H1 (cell line): ENCODE measurements at regions not wholly inside any gene's neighbourhood (a gene's known extent, or its start where the extent isn't known, plus 50 kb on each side); places are given as distances from the start of the nearest gene placed in this dataset.

Experiments
- CTCF ChIA-PET: fragments of 300-600 bp; sonication (Branson Sonifier 250); formaldehyde crosslinking; loops from one replicate; lab custom pipeline; 2021; ENCODE audit not compliant: partially characterized antibody; lab: Charles Lee
- POLR2A ChIA-PET: fragments of 300-600 bp; sonication (Branson Sonifier 250); formaldehyde crosslinking; loops from one replicate; lab custom pipeline; 2021; ENCODE audit warnings: inconsistent platforms; ENCODE audit not compliant: partially characterized antibody; lab: Charles Lee
- DNase-seq, 2 experiments: peaks; one replicate each; pipeline versions ENCODE4 v3.0.0 to v3.0.0-alpha.2; 2010 to 2022; ENCODE audit warnings: low spot score in 2 of 2, low read depth in 1 of 2, mixed read lengths in 1 of 2
- FAIRE-seq: peaks from 2 replicates; lab custom pipeline; 2011; peaks lifted over from hg19 to GRCh38; lab: Jason Lieb, UNC
- H2AFZ ChIP-seq: 2 replicates; pipeline ENCODE4 v1.8.1; 2012; ENCODE audit warnings: low read length, inconsistent platforms
- H2AK5ac ChIP-seq: 2 replicates; pipeline ENCODE4 v1.6.1; 2013; ENCODE audit warnings: low read depth, low read length
- H2BK120ac ChIP-seq: replicated peaks from 2 replicates; pipeline ENCODE3; 2013; ENCODE audit warnings: low read depth, low read length, inconsistent platforms
- H2BK12ac ChIP-seq: 2 replicates; pipeline ENCODE4 v1.6.1; 2013; ENCODE audit warnings: low read depth, low read length
- H2BK15ac ChIP-seq: 2 replicates; pipeline ENCODE4 v1.6.1; 2013; ENCODE audit warnings: low read length
- H2BK20ac ChIP-seq: 2 replicates; pipeline ENCODE4 v1.6.1; 2013; ENCODE audit warnings: low read length
- H2BK5ac ChIP-seq: 2 replicates; pipeline ENCODE4 v1.6.1; 2013; ENCODE audit warnings: low read depth, low read length
- H3K14ac ChIP-seq: 2 replicates; pipeline ENCODE4 v1.6.1; 2013; ENCODE audit warnings: inconsistent platforms; ENCODE audit not compliant: insufficient read length
- H3K18ac ChIP-seq: 2 replicates; pipeline ENCODE4 v1.6.1; 2013; ENCODE audit warnings: low read length; ENCODE audit errors: extremely low read depth
- H3K23ac ChIP-seq: 2 replicates; pipeline ENCODE4 v1.6.1; 2013; ENCODE audit warnings: inconsistent platforms; ENCODE audit not compliant: insufficient read length
- H3K23me2 ChIP-seq: 2 replicates; pipeline ENCODE4 v1.6.1; 2013; ENCODE audit warnings: low read depth, low read length
- H3K27ac ChIP-seq: 2 replicates; pipeline ENCODE4 v1.6.1; 2011; ENCODE audit warnings: low read depth, low read length, inconsistent platforms
- H3K27me3 ChIP-seq, 4 experiments: replicated peaks in 1 of 4; 1 replicate in 1 of 4; 2 replicates in 3 of 4; pipeline versions ENCODE4 v1.6.1 to v1.8.1; 2011 to 2013; ENCODE audit warnings: low read length in 3 of 4, mild to moderate bottlenecking in 3 of 4, inconsistent platforms in 2 of 4, mixed read lengths in 2 of 4, moderate library complexity in 1 of 4; ENCODE audit not compliant: control insufficient read depth in 3 of 4, insufficient read depth in 3 of 4; ENCODE audit errors: extremely low read depth in 1 of 4
- H3K36me3 ChIP-seq, 4 experiments: 2 replicates each; pipeline versions ENCODE4 v1.6.1 to v1.8.1; 2011 to 2013; ENCODE audit warnings: mild to moderate bottlenecking in 4 of 4, low read length in 3 of 4, moderate library complexity in 2 of 4, control low read depth in 1 of 4, inconsistent platforms in 1 of 4; ENCODE audit not compliant: insufficient read depth in 4 of 4, control insufficient read depth in 2 of 4
- H3K4ac ChIP-seq: replicated peaks from 2 replicates; pipeline ENCODE3; 2013; ENCODE audit warnings: low read length, low read depth, mixed read lengths, inconsistent platforms; ENCODE audit not compliant: insufficient read length
- H3K4me1 ChIP-seq, 4 experiments: replicated peaks in 1 of 4; 1 replicate in 1 of 4; 2 replicates in 3 of 4; pipeline versions ENCODE4 v1.6.1 to v1.8.1; 2011 to 2013; ENCODE audit warnings: low read length in 3 of 4, inconsistent platforms in 2 of 4, mixed read lengths in 1 of 4; ENCODE audit not compliant: insufficient read depth in 4 of 4, control insufficient read depth in 3 of 4
- H3K4me2 ChIP-seq, 2 experiments: 2 replicates each; pipeline versions ENCODE4 v1.6.1 to v1.8.1; 2011 to 2013; ENCODE audit warnings: low read depth in 2 of 2, low read length in 2 of 2, control low read depth in 1 of 2, inconsistent platforms in 1 of 2, mild to moderate bottlenecking in 1 of 2; ENCODE audit not compliant: insufficient read depth in 1 of 2
- H3K4me3 ChIP-seq, 4 experiments: fragments of 200-600, 300-600 bp in 1 of 4; sonication (generic), shearing (Covaris generic), sonication (Bioruptor Twin) in 1 of 4; 2 replicates each; pipeline versions ENCODE4 v1.5.1 to v1.8.1; 2011 to 2016; ENCODE audit warnings: low read length in 4 of 4, low read depth in 3 of 4, control low read depth in 2 of 4, inconsistent platforms in 2 of 4, mild to moderate bottlenecking in 2 of 4, mixed read lengths in 1 of 4, moderate library complexity in 1 of 4; ENCODE audit not compliant: insufficient read depth in 2 of 4; ENCODE audit errors: extremely low read depth in 1 of 4
- H3K56ac ChIP-seq: replicated peaks from 2 replicates; pipeline ENCODE3; 2013; ENCODE audit warnings: low read depth, mild to moderate bottlenecking, mixed read lengths, low read length, inconsistent platforms; ENCODE audit not compliant: insufficient read length
- H3K79me1 ChIP-seq: 2 replicates; pipeline ENCODE4 v1.6.1; 2013; ENCODE audit warnings: low read depth, low read length, control low read depth
- H3K79me2 ChIP-seq, 2 experiments: 2 replicates each; pipeline versions ENCODE4 v1.6.1 to v1.8.1; 2012 to 2013; ENCODE audit warnings: low read length in 2 of 2, mild to moderate bottlenecking in 2 of 2, inconsistent platforms in 1 of 2; ENCODE audit not compliant: insufficient read depth in 2 of 2, control insufficient read depth in 1 of 2
- H3K9ac ChIP-seq, 4 experiments: replicated peaks in 1 of 4; 1 replicate in 1 of 4; 2 replicates in 3 of 4; pipeline versions ENCODE4 v1.6.1 to v1.8.1; 2011 to 2013; ENCODE audit warnings: low read depth in 3 of 4, low read length in 3 of 4, control low read depth in 2 of 4, mild to moderate bottlenecking in 2 of 4, moderate library complexity in 2 of 4, inconsistent platforms in 1 of 4; ENCODE audit errors: extremely low read depth in 1 of 4
- H3K9me3 ChIP-seq, 2 experiments: 2 replicates each; pipeline versions ENCODE4 v1.6.1 to v1.8.1; 2012 to 2013; ENCODE audit warnings: mild to moderate bottlenecking in 2 of 2, moderate library complexity in 2 of 2, control low read depth in 1 of 2, inconsistent platforms in 1 of 2, low read depth in 1 of 2, low read length in 1 of 2, mixed read lengths in 1 of 2; ENCODE audit not compliant: insufficient read depth in 2 of 2
- H4K20me1 ChIP-seq, 2 experiments: replicated peaks in 1 of 2; 2 replicates each; pipeline versions ENCODE3 to v1.8.1; 2011 to 2013; ENCODE audit warnings: inconsistent platforms in 2 of 2, low read length in 2 of 2, mild to moderate bottlenecking in 1 of 2; ENCODE audit not compliant: insufficient read depth in 2 of 2, control insufficient read depth in 1 of 2
- H4K5ac ChIP-seq: 2 replicates; pipeline ENCODE4 v1.6.1; 2013; ENCODE audit warnings: low read length, low read depth, mixed read lengths, inconsistent platforms; ENCODE audit not compliant: insufficient read length
- H4K8ac ChIP-seq: 2 replicates; pipeline ENCODE4 v1.8.0; 2013; ENCODE audit warnings: mild to moderate bottlenecking, moderate library complexity, low read length, inconsistent platforms; ENCODE audit not compliant: insufficient read depth; ENCODE audit errors: extremely low read depth
- H4K91ac ChIP-seq: replicated peaks from 2 replicates; pipeline ENCODE3; 2013; ENCODE audit warnings: low read length, mixed read lengths, inconsistent platforms; ENCODE audit not compliant: insufficient read length
- BRCA1 ChIP-seq: IDR thresholded peaks from 2 replicates; pipeline ENCODE4 v1.6.1; 2012; ENCODE audit warnings: low read depth, low read length, improper control_type of control experiment
- CHD1 ChIP-seq: IDR thresholded peaks from 2 replicates; pipeline ENCODE4 v1.6.1; 2012; ENCODE audit warnings: low read depth, low read length, improper control_type of control experiment
- EZH2 ChIP-seq: fragments of 200-600 bp; sonication (generic); IDR thresholded peaks from 2 replicates; pipeline ENCODE4 v1.7.1; 2012; ENCODE audit warnings: low read depth, mild to moderate bottlenecking, moderate library complexity, low read length, inconsistent platforms; ENCODE audit not compliant: severe bottlenecking
- HDAC2 ChIP-seq, 2 experiments: fragments of 300-600 bp in 1 of 2; sonication (generic) in 1 of 2; IDR thresholded peaks; 2 replicates each; pipeline ENCODE4 v1.6.1; 2011 to 2012; ENCODE audit warnings: low read depth in 2 of 2, low read length in 2 of 2, mild to moderate bottlenecking in 2 of 2, moderate library complexity in 2 of 2, borderline replicate concordance in 1 of 2, inconsistent platforms in 1 of 2
- SIX5 ChIP-seq: IDR thresholded peaks from 2 replicates; pipeline ENCODE4 v1.6.1; 2011; ENCODE audit warnings: mild to moderate bottlenecking, low read depth, low read length
- TAF7 ChIP-seq: optimal IDR thresholded peaks from 2 replicates; pipeline ENCODE3; 2011; ENCODE audit warnings: low read depth, mild to moderate bottlenecking, inconsistent platforms, low read length, moderate library complexity, borderline replicate concordance
- USF2 ChIP-seq: IDR thresholded peaks from 2 replicates; pipeline ENCODE4 v1.6.1; 2011; ENCODE audit warnings: low read length, improper control_type of control experiment
- WGBS, 2 experiments: shearing (Covaris generic) in 1 of 2; methylation state at CpG; one replicate each; pipeline versions ENCODE4 v1.1.6 to v1.1.7; 2013 to 2015; ENCODE audit warnings: low lambda C conversion rate in 2 of 2, mixed read lengths in 2 of 2, inconsistent platforms in 1 of 2, low coverage in 1 of 2, missing lambda C conversion rate in 1 of 2; ENCODE audit not compliant: insufficient replicate concordance in 2 of 2, insufficient coverage in 1 of 2, insufficient read length in 1 of 2; ENCODE audit errors: extremely low coverage in 1 of 2, missing lambda C conversion rate in 1 of 2; 5-methylcytosine and 5-hydroxymethylcytosine counted together

- DNase-seq (no peak), FAIRE-seq (no peak)
- Histone ChIP-seq H2BK15ac (no peak overlapping the region), H2AFZ (no peak overlapping the region), H2BK20ac (no peak overlapping the region), H2BK120ac (no peak overlapping the region), H3K27ac (no peak overlapping the region), H3K4me1 (peaks cover 0 to 8% (median 4%) of the 10 kb centered on the region in 4 experiments; a peak in 5 of 7 replicates), H3K14ac (no peak overlapping the region), H4K20me1 (no peaks in the 10 kb centered on the region), H2AK5ac (no peak overlapping the region), H3K4me3 (no peak overlapping the region), H3K4me2 (no peak overlapping the region), H4K8ac (no peak overlapping the region), H3K18ac (no peak overlapping the region), H3K79me1 (no peaks in the 10 kb centered on the region), H3K9ac (no peak overlapping the region), H4K5ac (no peak overlapping the region), H3K23ac (no peak overlapping the region), H3K4ac (no peak overlapping the region), H2BK5ac (no peak overlapping the region), H3K56ac (no peak overlapping the region), H3K27me3 (peaks cover 0 to 4% (median 2%) of the 10 kb centered on the region in 4 experiments; a peak in 1 of 7 replicates), H2BK12ac (no peak overlapping the region), H3K9me3 (no peaks in the 10 kb centered on the region), H3K23me2 (no peaks in the 10 kb centered on the region), H3K36me3 (no peaks in the 10 kb centered on the region), H3K79me2 (no peaks in the 10 kb centered on the region), H4K91ac (no peak overlapping the region)
- TF ChIP-seq EZH2 (no peak), SIX5 (no peak), TAF7 (no peak), BRCA1 (no peak), CHD1 (no peak), USF2 (no peak), HDAC2 (IDR thresholded peaks at IDR 0.05; ENCODE audit: borderline replicate concordance in 1 of 2, low read depth in 2 of 2, low read length in 2 of 2) (no peak)
- CTCF ChIA-PET = interaction anchor here (0.6 kb wide), 1 partner anchor 53 kb away, joined by 5 read pairs; no protein-coding TSS in a partner anchor
- POLR2A ChIA-PET = no interaction called here
- whole genome bisulfite sequencing, 2 experiments = 89% methylated on average over 2 of the region's 2 CpGs; no CpG with 5 or more reads in 1 of the 2 experiments
Measured at GRCh38 chr1:185535621-185536020, 198.6 kb upstream of the HMCN1 start.
